ENCODE measurements at regions not wholly inside any gene's neighbourhood (a gene's known extent, or its start where the extent isn't known, plus 50 kb on each side); places are given as distances from the start of the nearest gene placed in this dataset.

- no peak for TF ChIP-seq POLR2A (IDR thresholded peaks at IDR 0.05; ENCODE audit: low read depth, low read length)
- TF ChIP-seq POLR2AphosphoS5 (IDR thresholded peaks at IDR 0.05; ENCODE audit: low read depth, low read length): no peak
- TF ChIP-seq TAF1 (IDR thresholded peaks at IDR 0.05; ENCODE audit: low read depth, low read length): no peak
- TF ChIP-seq PAX5 (IDR thresholded peaks at IDR 0.05; ENCODE audit: insufficient read depth, low read length, severe bottlenecking): no peak
- TF ChIP-seq SPI1 (IDR thresholded peaks at IDR 0.05; ENCODE audit: low read depth, low read length): no peak
- no peak for TF ChIP-seq POU2F2 (IDR thresholded peaks at IDR 0.05; ENCODE audit: low read depth, low read length)
Observed at GRCh38 chrX:5155301-5155700, 1073.4 kb downstream of the NLGN4X start.

Data from GM12891 (cell line).